Astrocyte of the spinal cord (primary cell): ENCODE measurements at regions not wholly inside any gene's neighbourhood (a gene's known extent, or its start where the extent isn't known, plus 50 kb on each side); places are given as distances from the start of the nearest gene placed in this dataset.
A peak's percentile ranks its signal among the peaks of the same experiment; 100 is the strongest.

Source experiments
- DNase-seq: peaks from one replicate; pipeline ENCODE4 v3.0.0; 2011; ENCODE audit warnings: low read depth, low spot score
- H3K4me3 ChIP-seq: 2 replicates; pipeline ENCODE4 v1.5.1; 2011; ENCODE audit warnings: low read depth, mild to moderate bottlenecking, low read length, moderate library complexity
- CTCF ChIP-seq: IDR thresholded peaks from 2 replicates; pipeline ENCODE4 v1.5.1; 2012; ENCODE audit warnings: low read depth, mild to moderate bottlenecking, low read length, inconsistent platforms
- in situ Hi-C: cut with HindIII; loops from 2 replicates; pipeline ENCODE4 v1.10.0; 2017; ENCODE audit warnings: low sequenced_read_pairs

DNA sequence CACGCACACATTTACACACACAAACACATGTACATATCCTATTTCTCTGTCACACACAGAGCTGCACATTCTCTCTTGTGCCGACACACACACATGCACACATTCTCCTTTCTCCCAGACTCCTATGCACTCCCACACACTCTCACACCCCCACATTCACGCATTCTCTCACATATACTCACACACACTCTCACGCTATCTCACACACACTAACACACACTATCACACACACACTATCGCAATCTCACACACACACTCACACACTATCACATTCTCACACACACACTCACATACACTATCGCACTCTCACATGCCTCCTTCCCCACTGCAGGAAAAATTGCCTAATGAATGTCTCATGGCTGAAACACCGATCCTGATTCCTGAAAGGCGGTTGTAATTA is 450.7 kb downstream of the AACS start:
- no peak for DNase-seq
- TF ChIP-seq CTCF: no peak

GRCh38 chr12:125518074-125518473 is 452.8 kb downstream of the AACS start:
- DNase-seq: peak; percentile 5
- H3K4me3 ChIP-seq: no peak overlapping the region
- no peak for TF ChIP-seq CTCF
- in situ Hi-C loops: no loop called here

More for the DNA sequence above, 450.7 kb downstream of the AACS start:
- in situ Hi-C loops: no loop called here
- H3K4me3 ChIP-seq: no peak overlapping the region

GRCh38 chr12:125519026-125519651 is 453.9 kb downstream of the AACS start:
- H3K4me3 ChIP-seq: no peak overlapping the region
- TF ChIP-seq CTCF: no peak
- DNase-seq: no peak
- in situ Hi-C loops: no loop called here

- no peak for DNase-seq
- in situ Hi-C loops: no loop called here
- H3K4me3 ChIP-seq: no peak overlapping the region
- TF ChIP-seq CTCF: no peak
These were observed 460.6 kb downstream of the AACS start for GRCh38 chr12:125525879-125526278.

GRCh38 chr12:125528281-125528680 is 463.0 kb downstream of the AACS start:
- no peak for TF ChIP-seq CTCF
- in situ Hi-C loops: no loop called here
- no peak for DNase-seq
- no peak overlapping the region for H3K4me3 ChIP-seq

DNA sequence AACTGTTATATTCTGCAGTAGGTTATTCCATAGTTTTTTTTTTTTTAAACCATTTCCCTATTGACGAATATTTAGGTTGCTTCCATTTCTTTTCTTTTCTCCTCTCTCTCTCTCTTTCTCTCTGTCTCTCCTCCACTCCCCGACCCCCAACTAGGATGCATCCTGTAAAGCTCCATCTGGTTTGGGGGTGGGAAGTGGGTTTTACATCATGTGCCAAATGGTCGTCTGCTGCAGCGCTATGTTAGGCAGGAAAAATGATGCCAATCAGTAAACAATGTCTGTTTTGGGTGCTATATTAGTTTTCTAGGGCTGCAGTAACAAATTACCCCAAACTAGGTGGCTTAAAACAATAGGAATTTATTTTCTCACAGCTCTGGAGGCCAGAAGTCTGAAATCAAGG is 465.0 kb downstream of the AACS start:
- in situ Hi-C loops: no loop called here
- H3K4me3 ChIP-seq: no peak overlapping the region
- DNase-seq: no peak
- TF ChIP-seq CTCF: no peak
